Bone marrow (tissue), 2 donors: ENCODE measurements at regions not wholly inside any gene's neighbourhood (a gene's known extent, or its start where the extent isn't known, plus 50 kb on each side); places are given as distances from the start of the nearest gene placed in this dataset.

Source experiments
- DNase-seq, 2 donors: peaks; one replicate each; lab custom pipeline; 2025; lab: John Stamatoyannopoulos, UW

DNA sequence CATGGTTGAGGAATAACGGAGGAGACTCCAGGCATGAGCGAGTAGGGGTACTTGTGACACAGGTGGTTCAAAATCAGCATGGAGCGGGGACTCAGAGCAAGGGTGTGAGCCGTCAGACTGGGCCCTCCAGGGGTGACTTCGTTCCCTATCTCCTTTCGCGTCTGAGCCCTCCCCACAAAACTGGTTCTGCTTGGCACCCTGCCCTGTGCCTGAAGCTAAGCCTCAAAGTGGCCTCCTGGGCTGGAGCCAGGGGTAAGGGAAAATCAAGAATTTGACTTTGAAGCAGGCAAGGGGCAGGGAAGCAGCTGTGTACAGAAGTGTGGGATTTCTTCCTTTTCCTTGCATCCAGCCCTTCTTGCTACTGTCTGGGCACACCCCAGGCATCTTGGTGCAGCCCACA, 331.5 kb upstream of the AJAP1 start:
- no peak for DNase-seq

DNA sequence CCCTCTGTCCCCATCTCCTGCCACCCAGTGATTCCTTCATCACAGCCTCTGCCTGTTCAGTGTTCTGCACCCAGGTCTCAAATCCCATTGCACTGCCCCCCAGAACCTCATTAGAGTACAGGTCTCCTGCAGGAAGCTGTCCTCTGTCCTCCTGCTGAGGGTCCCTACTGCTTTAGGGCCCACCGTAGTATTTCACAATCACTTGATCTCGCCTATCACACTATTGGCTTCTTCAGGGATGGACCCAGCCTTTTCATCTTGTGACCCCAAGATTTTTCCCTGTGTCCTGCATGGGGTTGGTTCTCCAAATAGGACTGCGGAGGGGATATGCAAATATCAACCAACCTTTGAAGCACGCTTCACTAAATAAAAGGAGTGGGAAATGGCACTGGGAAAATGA, 331.1 kb upstream of the AJAP1 start:
- DNase-seq = no peak

DNA sequence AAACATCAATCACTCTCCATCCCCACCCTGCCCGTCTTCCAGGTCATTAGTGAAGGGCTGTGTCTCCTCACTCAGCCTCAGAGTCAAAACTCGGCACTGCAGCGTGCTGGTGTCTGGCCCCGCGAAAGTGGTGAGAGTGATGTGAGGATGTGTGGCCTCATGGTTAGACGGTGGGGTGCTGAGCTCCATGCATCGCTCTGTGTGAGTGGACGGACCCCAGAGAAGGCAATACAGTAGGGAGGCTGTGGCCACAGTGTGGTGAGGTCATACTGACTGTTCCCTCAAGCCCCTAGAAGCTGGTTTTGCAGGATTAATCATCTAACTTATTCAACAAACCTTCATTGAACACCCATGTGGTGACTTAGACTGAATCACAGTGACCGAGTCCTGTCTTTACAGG, 329.9 kb upstream of the AJAP1 start:
- DNase-seq = no peak

- DNase-seq = no peak
These were observed 327.3 kb upstream of the AJAP1 start for GRCh38 chr1:4327142-4327541.

GRCh38 chr1:4328402-4329071, 325.9 kb upstream of the AJAP1 start:
- DNase-seq = no peak

GRCh38 chr1:4330805-4331766, 323.3 kb upstream of the AJAP1 start:
- no peak for DNase-seq

DNA sequence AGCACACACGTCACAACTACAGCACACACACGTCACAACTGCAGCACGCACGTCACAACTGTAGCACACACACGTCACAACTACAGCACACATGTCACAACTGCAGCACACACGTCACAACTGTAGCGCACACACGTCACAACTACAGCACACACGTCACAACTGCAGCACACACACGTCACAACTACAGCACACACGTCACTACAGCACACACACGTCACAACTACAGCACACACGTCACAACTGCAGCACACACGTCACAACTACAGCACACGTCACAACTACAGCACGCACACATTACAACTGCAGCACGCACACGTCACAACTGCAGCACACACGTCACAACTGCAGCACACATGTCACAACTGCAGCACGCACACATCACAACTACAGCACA, 322.6 kb upstream of the AJAP1 start:
- DNase-seq = no peak

DNA sequence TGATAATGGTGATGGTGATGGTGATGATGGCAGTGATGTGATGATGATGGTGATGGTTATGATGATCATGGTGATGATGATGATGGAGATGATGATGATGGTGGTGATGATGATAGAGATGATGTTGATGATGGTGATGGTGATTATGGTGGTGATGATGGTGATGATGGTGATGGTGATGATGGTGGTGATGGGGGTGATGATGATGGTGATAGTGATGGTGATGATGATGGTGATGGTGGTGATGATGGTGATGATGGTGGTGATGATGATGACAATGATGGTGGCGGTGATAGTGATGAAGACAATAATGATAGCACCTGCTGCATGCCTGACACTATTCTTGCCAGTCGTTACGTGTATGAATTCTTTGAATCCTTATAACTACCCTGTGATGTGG, 317.9 kb upstream of the AJAP1 start:
- no peak for DNase-seq

DNA sequence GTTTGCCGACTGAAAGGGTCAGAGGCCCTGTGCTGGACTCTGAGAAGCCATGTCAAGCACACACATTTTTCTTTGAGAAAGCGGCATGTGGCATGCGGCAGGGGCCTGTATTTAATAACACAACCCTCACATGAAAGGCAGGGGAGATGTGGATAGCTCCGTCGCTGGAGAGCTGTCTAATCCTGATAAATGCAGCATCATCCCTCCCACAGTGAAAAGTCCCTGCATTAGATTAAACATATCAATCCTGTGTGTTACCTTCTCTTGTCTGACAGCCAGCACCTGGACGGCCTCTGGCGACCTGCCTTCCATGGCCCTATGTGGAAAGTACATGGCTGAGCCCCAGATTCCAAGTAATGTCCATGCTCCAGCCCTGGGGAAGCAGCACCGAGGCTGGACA, 313.0 kb upstream of the AJAP1 start:
- DNase-seq = no peak

- DNase-seq = no peak
These were observed 310.2 kb upstream of the AJAP1 start for GRCh38 chr1:4344065-4344732.

GRCh38 chr1:4345094-4345493, 309.3 kb upstream of the AJAP1 start:
- DNase-seq = no peak

DNA sequence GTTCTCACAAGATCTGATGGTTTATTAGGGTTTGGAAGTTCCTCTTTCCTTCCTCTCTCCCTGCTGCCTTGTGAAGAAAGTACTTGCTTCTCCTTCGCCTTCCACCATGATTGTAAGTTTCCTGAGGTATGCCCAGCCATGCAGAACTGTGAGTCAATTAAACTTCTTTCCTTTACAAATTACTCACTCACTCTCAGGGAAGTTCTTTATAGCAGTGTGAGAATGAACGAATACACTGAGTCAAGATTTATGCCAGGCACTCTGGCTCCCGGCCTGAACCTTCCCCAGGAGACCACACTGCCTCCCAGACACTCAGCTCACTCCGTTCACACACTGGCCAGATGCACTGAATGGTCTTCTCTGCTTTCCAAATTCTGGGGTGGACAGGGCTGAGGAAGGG, 308.3 kb upstream of the AJAP1 start:
- DNase-seq = no peak

DNA sequence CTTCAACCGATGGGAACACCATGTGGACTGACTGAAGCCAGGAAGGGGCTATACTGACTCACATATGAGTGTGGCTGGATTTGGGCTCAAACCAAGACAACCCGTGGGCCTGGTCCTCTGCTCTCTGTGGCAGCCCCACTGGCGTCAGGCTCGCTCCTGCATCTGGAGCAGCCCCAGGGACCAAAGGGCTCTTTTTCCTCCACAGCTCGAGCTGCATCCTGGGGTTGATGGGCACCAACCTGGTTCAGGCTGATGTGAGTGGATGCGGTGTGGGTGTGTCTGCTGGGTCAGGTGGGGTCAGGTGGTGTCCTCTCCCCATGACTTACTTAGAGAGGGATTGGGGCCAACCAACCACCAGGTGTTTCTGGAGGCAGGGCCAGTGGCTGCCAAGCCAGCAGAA, 303.0 kb upstream of the AJAP1 start:
- DNase-seq = no peak

GRCh38 chr1:4353090-4353856, 301.1 kb upstream of the AJAP1 start:
- no peak for DNase-seq

DNA sequence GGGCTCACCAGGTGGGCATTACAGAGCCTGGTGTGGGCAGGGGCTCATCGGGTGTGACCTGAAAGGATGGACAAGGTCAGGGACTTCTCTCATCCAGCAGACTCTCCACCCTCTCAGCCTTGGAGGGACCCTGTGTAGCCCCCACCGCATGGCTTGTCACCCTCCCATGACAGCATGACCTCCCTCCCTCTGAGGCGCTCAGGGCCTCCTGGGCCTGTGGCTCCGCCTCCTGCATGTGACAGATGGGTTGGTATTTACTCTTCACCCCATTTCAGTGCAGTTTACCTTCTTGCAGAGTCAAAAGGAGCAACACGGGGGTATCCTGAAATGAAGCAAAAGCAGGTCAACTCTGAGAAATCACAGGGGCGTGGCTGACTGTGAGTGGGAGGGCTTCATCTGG, 298.6 kb upstream of the AJAP1 start:
- DNase-seq = no peak

DNA sequence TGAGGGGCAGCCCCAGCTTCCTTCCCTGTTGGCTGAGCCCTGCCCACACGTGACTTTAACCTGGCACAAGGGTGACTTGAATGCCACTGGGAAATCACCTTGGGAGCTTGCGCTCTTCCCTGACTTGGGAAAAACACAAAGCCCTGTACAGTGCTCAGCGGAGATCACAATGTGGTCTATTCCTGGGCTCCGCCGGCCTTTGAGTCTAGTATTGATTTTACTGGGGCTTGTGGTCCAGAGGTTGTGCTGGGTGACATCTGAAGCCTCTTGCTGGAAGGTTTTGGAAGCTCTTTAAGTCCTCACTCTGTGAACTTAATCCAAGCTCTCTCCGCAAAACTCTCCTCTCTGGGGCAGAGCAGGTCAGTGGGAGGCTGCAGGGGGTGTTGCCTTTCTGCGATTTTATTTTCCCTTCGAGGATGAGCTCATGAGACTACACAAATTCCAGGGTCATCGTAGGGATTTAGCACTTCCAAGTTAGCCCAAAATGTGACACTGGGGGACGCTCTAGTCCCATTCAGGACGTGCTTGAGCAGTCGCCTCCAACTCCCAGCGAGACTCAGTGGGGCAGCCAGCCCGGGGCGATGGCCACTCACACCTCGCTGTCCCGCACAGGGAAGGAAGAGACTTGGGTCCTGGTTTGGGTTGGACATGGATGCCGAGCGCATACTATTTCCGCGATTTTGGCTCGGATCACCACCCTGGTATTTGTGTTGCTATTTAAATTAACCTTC, 291.9 kb upstream of the AJAP1 start:
- DNase-seq = no peak

- DNase-seq = no peak
These were observed 288.3 kb upstream of the AJAP1 start for GRCh38 chr1:4366091-4366490.

- no peak for DNase-seq
These were observed 287.1 kb upstream of the AJAP1 start for GRCh38 chr1:4367230-4367777.

GRCh38 chr1:4369335-4369734, 285.1 kb upstream of the AJAP1 start:
- DNase-seq = no peak

DNA sequence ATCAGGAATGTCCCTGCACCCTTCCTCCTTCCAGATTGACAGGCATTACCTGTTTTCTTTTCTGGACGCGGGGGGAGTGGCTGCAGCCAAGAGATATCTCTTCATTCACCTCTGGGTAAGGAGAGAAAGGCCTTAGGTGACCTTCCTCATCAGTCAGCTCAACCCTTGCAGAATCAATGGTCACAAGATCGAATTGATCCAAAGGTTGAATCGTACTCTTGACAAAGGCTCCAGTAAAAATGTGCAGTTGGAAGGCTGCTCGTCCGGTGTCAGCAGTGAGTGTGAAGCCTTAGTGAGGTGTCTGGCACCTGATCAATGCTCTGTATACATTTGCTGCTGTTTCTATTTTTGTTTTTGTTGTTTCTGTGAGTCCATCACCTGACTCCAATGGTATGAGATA, 282.6 kb upstream of the AJAP1 start:
- DNase-seq = no peak

DNA sequence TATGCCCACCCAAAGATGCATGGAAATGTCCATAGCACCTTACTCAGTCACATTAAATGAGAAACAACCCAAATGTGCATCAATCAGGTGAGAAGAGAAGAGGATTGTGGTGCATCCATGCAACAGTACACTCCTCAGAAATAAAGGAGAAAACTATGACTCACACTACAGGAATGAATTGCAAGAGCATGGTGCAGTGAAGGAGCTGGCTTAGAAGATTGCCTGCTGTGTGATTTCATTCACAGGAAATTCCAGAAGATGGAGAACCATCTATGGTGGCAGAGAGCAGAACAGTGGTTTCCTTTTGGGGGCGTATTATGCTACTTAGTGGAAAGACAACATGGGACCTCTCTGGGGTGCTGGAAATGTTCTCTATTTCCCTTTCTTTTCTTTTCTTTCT, 278.6 kb upstream of the AJAP1 start:
- no peak for DNase-seq
